ENCODE measurements at regions not wholly inside any gene's neighbourhood (a gene's known extent, or its start where the extent isn't known, plus 50 kb on each side); places are given as distances from the start of the nearest gene placed in this dataset.

- DNase-seq: no peak
Observed at GRCh38 chr2:228239907-228240561, 58.5 kb upstream of the SPHKAP start.

DNA sequence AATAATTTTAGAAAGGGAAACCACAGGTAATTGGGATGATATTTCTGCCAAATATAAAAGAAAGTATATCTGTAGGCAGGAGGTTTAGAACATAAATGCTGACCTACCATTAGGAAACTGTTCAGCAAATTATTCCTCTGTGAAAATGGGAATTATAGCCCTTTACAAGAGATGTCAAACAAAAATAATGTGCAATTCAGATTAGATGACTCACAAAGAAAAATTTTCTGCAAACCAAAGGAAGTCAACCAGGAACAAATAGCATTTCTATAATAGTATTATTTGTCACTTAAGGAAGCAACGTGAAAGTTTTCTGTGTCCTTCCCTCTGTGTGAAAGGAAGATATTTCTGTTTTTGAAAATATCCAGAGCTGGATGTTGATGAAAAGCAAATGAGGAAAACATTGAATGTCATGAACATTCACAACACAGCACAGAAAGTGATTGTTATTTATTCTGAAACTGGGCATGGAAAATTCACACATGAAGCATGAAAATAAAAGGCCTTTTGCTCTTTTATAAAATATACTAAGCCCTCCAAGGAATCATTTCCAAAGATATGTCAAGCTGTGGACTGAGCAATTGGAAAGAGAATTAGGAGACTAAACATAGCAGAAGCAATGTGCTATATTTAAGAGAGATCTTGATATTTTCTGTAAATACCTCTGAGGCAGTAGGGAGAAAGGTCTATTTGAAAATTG lies 57.9 kb upstream of the SPHKAP start:
- DNase-seq: no peak

Measured in anterior cingulate cortex (tissue), 58 donors.